KMS-11 (cell line): ENCODE measurements at regions not wholly inside any gene's neighbourhood (a gene's known extent, or its start where the extent isn't known, plus 50 kb on each side); places are given as distances from the start of the nearest gene placed in this dataset.

Source experiments
- H2AFZ ChIP-seq: fragments of 200-600 bp; sonication (generic); 2 replicates; pipeline ENCODE4 v1.6.1; 2016; ENCODE audit warnings: antibody characterized with exemption, mixed run types, low read depth
- H3K27ac ChIP-seq: fragments of 200-600 bp; sonication (generic); 2 replicates; pipeline ENCODE4 v1.6.1; 2016; ENCODE audit warnings: mild to moderate bottlenecking, mixed run types
- H3K27me3 ChIP-seq: fragments of 200-600 bp; sonication (generic); 2 replicates; pipeline ENCODE4 v1.6.1; 2017; ENCODE audit warnings: mild to moderate bottlenecking, low read depth, mixed run types, moderate library complexity; ENCODE audit not compliant: insufficient read depth
- H3K36me3 ChIP-seq: fragments of 200-600 bp; sonication (generic); 2 replicates; pipeline ENCODE4 v1.6.1; 2017; ENCODE audit warnings: mild to moderate bottlenecking, mixed run types; ENCODE audit not compliant: insufficient read depth
- H3K4me1 ChIP-seq: fragments of 200-600 bp; sonication (generic); 2 replicates; pipeline ENCODE4 v1.6.1; 2016; ENCODE audit warnings: mild to moderate bottlenecking, low read depth, mixed run types; ENCODE audit not compliant: poor library complexity, severe bottlenecking
- H3K4me2 ChIP-seq: fragments of 200-600 bp; sonication (generic); 2 replicates; pipeline ENCODE4 v1.7.0; 2016; ENCODE audit warnings: mild to moderate bottlenecking, mixed run types
- H3K4me3 ChIP-seq: fragments of 200-600 bp; sonication (generic); IDR thresholded peaks from 2 replicates; pipeline ENCODE4 v1.6.1; 2017; ENCODE audit warnings: low read depth, low read length, mixed read lengths; ENCODE audit not compliant: insufficient read depth
- H3K79me2 ChIP-seq: fragments of 200-600 bp; sonication (generic); 2 replicates; pipeline ENCODE4 v1.6.1; 2016; ENCODE audit warnings: low read depth, mixed run types; ENCODE audit not compliant: insufficient read depth
- H3K9ac ChIP-seq: fragments of 200-600 bp; sonication (generic); 2 replicates; pipeline ENCODE4 v1.6.1; 2016; ENCODE audit warnings: mild to moderate bottlenecking, mixed run types
- H4K20me1 ChIP-seq: fragments of 200-600 bp; sonication (generic); 2 replicates; pipeline ENCODE4 v1.6.1; 2016; ENCODE audit warnings: mild to moderate bottlenecking, mixed run types; ENCODE audit not compliant: insufficient read depth
- TF ChIP-seq, protein P1 (sequence below): fragments of 200-600 bp; sonication (generic); conservative IDR thresholded peaks from 2 replicates; pipeline ENCODE4 v1.6.1; 2017; ENCODE audit warnings: low read depth, mild to moderate bottlenecking, antibody characterized with exemption, low read length, moderate library complexity, mixed read lengths

GRCh38 chr13:33441015-33441414 is 155.5 kb upstream of the STARD13 start:
- Histone ChIP-seq H3K36me3 (no peaks in the 10 kb centered on the region), H2AFZ (no peak overlapping the region), H3K4me3 (no peak overlapping the region), H3K27ac (no peak overlapping the region), H4K20me1 (no peaks in the 10 kb centered on the region), H3K79me2 (no peaks in the 10 kb centered on the region), H3K27me3 (no peaks in the 10 kb centered on the region), H3K9ac (no peak overlapping the region), H3K4me1 (no peaks in the 10 kb centered on the region), H3K4me2 (no peak overlapping the region)
- TF ChIP-seq, protein P1, sequence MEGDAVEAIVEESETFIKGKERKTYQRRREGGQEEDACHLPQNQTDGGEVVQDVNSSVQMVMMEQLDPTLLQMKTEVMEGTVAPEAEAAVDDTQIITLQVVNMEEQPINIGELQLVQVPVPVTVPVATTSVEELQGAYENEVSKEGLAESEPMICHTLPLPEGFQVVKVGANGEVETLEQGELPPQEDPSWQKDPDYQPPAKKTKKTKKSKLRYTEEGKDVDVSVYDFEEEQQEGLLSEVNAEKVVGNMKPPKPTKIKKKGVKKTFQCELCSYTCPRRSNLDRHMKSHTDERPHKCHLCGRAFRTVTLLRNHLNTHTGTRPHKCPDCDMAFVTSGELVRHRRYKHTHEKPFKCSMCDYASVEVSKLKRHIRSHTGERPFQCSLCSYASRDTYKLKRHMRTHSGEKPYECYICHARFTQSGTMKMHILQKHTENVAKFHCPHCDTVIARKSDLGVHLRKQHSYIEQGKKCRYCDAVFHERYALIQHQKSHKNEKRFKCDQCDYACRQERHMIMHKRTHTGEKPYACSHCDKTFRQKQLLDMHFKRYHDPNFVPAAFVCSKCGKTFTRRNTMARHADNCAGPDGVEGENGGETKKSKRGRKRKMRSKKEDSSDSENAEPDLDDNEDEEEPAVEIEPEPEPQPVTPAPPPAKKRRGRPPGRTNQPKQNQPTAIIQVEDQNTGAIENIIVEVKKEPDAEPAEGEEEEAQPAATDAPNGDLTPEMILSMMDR, result no peak

DNA sequence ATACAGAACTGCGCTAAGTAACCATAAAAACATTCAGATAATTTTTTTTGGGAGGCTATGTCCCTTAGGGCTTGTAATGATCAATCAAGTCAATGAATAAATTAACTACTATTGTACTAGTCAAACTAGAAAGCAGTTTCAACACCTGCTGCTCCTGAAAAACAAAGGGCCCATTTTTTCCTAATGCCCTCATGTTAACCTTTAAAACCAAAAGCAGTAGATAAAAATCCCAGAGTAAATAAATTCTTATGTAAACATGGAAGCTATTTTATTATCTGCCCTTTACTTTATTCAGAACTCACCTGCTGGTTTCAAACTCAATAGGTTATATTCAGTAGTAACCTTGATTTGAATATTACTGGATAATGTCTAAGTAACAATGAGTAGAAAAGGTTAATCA is 159.5 kb upstream of the STARD13 start:
- Histone ChIP-seq H3K4me3 (no peak overlapping the region), H3K4me2 (no peak overlapping the region), H3K4me1 (no peaks in the 10 kb centered on the region), H3K79me2 (no peaks in the 10 kb centered on the region), H3K27ac (no peak overlapping the region), H3K27me3 (no peaks in the 10 kb centered on the region), H2AFZ (no peak overlapping the region), H3K9ac (no peak overlapping the region), H4K20me1 (no peaks in the 10 kb centered on the region), H3K36me3 (no peaks in the 10 kb centered on the region)
- TF ChIP-seq, protein P1, result no peak

DNA sequence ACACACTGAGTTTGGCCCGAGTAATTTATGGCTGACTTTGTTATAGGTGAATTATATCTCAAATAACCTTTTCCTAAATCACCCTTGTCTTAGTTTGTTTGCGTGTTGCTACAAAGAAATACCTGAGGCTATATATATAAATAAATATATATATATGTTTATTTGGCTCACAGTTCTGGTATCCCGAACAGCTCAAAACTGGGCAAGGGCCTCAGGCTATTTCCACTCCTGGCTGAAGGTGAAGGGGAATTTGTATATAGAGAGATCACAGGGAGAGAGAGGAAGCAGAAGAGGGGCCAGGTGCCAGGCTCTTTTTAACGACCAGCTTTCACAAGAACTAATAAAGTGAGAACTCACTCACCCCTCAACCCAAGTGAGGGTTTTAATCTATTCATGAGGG is 159.9 kb upstream of the STARD13 start:
- Histone ChIP-seq H2AFZ (no peak overlapping the region), H3K27me3 (no peaks in the 10 kb centered on the region), H3K36me3 (no peaks in the 10 kb centered on the region), H3K4me1 (no peaks in the 10 kb centered on the region), H4K20me1 (no peaks in the 10 kb centered on the region), H3K4me2 (no peak overlapping the region), H3K4me3 (no peak overlapping the region), H3K9ac (no peak overlapping the region), H3K27ac (no peak overlapping the region), H3K79me2 (no peaks in the 10 kb centered on the region)
- TF ChIP-seq, protein P1, result no peak

- no peaks in the 10 kb centered on the region for H3K27me3 ChIP-seq
- H3K4me2 ChIP-seq, result no peak overlapping the region
- no peak overlapping the region for H3K27ac ChIP-seq
- H3K36me3 ChIP-seq, result no peaks in the 10 kb centered on the region
- no peak overlapping the region for H3K9ac ChIP-seq
- H3K79me2 ChIP-seq, result no peaks in the 10 kb centered on the region
- TF ChIP-seq, protein P1, result no peak
- H3K4me3 ChIP-seq, result no peak overlapping the region
- no peaks in the 10 kb centered on the region for H3K4me1 ChIP-seq
- H2AFZ ChIP-seq, result no peak overlapping the region
- no peaks in the 10 kb centered on the region for H4K20me1 ChIP-seq
Observed at GRCh38 chr13:33446821-33447725, 161.5 kb upstream of the STARD13 start.
